ENCODE measurements at regions not wholly inside any gene's neighbourhood (a gene's known extent, or its start where the extent isn't known, plus 50 kb on each side); places are given as distances from the start of the nearest gene placed in this dataset.

DNA sequence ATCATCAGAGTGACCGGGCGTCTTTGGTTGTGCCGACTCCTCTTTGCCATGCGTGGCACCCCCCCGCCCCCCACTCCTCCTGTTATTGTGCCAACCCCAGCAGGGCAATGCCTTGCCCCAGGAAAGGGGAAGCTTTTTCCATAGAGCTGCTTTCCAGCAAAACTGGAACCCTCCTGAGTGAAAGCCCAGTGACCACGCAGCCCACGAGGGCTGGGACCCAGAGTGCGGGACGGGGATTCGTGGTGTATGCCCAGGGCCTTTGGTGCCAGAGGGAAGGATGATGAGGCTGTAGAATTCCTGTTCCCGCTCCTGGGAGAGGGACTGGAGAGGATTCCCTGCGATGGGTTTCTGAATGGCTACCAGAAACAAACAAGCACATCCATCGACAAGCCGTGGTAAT lies 116.8 kb upstream of the BACH2 start:
- TF ChIP-seq YY1 (IDR thresholded peaks at IDR 0.05; ENCODE audit: insufficient read depth, insufficient read length): no peak
- no peak for TF ChIP-seq ZNF274 (IDR thresholded peaks at IDR 0.05; ENCODE audit: low read depth, low read length)
